ENCODE measurements at regions not wholly inside any gene's neighbourhood (a gene's known extent, or its start where the extent isn't known, plus 50 kb on each side); places are given as distances from the start of the nearest gene placed in this dataset.
A peak's percentile ranks its signal among the peaks of the same experiment; 100 is the strongest.
"Not testable (repeated sequence)": the region's sequence is repeated elsewhere in the genome, so short reads cannot be mapped to it uniquely, and the experiment has no call there.

GRCh38 chr11:96865020-96865419 lies 475.2 kb downstream of the JRKL start:
- no peak for DNase-seq (ENCODE audit: low read depth in 2 of 2)
- TF ChIP-seq, protein P1, sequence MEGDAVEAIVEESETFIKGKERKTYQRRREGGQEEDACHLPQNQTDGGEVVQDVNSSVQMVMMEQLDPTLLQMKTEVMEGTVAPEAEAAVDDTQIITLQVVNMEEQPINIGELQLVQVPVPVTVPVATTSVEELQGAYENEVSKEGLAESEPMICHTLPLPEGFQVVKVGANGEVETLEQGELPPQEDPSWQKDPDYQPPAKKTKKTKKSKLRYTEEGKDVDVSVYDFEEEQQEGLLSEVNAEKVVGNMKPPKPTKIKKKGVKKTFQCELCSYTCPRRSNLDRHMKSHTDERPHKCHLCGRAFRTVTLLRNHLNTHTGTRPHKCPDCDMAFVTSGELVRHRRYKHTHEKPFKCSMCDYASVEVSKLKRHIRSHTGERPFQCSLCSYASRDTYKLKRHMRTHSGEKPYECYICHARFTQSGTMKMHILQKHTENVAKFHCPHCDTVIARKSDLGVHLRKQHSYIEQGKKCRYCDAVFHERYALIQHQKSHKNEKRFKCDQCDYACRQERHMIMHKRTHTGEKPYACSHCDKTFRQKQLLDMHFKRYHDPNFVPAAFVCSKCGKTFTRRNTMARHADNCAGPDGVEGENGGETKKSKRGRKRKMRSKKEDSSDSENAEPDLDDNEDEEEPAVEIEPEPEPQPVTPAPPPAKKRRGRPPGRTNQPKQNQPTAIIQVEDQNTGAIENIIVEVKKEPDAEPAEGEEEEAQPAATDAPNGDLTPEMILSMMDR (IDR thresholded peaks at IDR 0.05; ENCODE audit: low read depth, low read length): no peak
- no peak overlapping the region for H3K4me3 ChIP-seq (replicated peaks in 1 of 2; ENCODE audit: low read depth in 2 of 2, low read length in 2 of 2)

DNA sequence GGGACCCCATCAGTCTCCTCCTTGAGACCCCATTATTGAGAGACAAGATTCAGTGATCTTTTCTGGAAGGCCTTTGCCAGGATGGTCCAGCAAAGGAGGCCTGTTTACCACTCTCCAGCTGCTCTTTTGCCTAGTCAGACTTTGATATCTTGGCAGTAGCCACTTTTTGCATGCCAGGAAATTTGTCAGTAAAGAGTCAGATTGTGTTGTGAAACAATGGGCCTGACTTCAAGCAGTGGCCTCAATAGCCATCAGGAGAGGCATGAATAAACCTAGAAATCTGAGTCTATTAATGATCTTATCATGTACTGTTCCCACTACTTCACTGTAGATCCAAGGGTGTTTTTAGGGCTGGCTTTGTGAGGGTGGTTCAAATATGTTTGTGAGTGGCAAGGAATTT lies 479.4 kb downstream of the JRKL start:
- DNase-seq (ENCODE audit: low read depth in 2 of 2): peak; percentile 77 to 90
- no peak overlapping the region for H3K4me3 ChIP-seq (replicated peaks in 1 of 2; ENCODE audit: low read depth in 2 of 2, low read length in 2 of 2)
- TF ChIP-seq, protein P1 (IDR thresholded peaks at IDR 0.05; ENCODE audit: low read depth, low read length): no peak

DNA sequence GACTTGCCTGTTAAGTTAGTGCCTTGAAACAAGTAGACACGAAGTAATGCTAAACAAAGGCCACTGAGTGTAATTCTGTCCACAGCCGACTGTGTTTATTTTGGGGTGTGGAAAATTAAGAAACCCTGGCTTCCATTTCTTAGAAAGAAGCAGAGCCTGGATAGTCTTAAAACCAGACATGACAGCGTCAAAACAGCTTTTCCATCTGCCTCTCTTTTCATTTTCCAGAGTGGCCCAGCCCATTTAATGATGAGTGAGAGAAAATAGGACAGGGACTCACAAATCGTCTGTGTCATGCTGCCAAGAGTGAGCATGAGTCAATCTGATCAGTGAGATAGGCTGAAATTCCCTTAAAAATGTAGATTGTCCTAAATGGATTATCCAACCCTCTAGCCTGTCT lies 485.9 kb downstream of the JRKL start:
- TF ChIP-seq, protein P1 (IDR thresholded peaks at IDR 0.05; ENCODE audit: low read depth, low read length): no peak
- no peak overlapping the region for H3K4me3 ChIP-seq (replicated peaks in 1 of 2; ENCODE audit: low read depth in 2 of 2, low read length in 2 of 2)
- DNase-seq (ENCODE audit: low read depth in 2 of 2): no peak

- no peak overlapping the region for H3K4me3 ChIP-seq (replicated peaks in 1 of 2; ENCODE audit: low read depth in 2 of 2, low read length in 2 of 2)
- TF ChIP-seq, protein P1 (IDR thresholded peaks at IDR 0.05; ENCODE audit: low read depth, low read length): no peak
- DNase-seq (ENCODE audit: low read depth in 2 of 2): no peak
These were observed 488.7 kb downstream of the JRKL start for GRCh38 chr11:96878299-96879051.

DNA sequence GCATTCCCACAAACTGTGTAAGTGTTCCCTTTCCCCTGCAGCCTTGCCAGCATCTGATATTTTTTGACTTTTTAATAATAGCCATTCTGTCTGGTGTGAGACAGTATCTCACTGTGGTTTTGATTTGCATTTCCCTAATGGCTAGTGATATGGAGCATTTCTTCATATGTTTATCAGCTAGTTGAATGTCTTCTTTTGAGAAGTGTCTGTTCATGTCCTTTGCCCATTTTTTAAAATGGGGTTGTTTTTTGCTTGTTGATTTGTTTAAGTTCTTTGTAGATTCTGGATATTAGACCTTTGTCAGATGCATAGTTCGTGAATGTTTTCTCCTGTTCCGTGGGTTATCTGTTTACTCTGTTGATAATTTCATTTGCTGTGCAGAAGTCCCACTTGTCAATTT lies 492.8 kb downstream of the JRKL start:
- not testable (repeated sequence) for DNase-seq (ENCODE audit: low read depth in 2 of 2)

GRCh38 chr11:96885405-96885804 lies 495.6 kb downstream of the JRKL start:
- no peak for DNase-seq (ENCODE audit: low read depth in 2 of 2)
- TF ChIP-seq, protein P1 (IDR thresholded peaks at IDR 0.05; ENCODE audit: low read depth, low read length): no peak

More for the DNA sequence above, 492.8 kb downstream of the JRKL start:
- not testable (repeated sequence) for H3K4me3 ChIP-seq (replicated peaks in 1 of 2; ENCODE audit: low read depth in 2 of 2, low read length in 2 of 2)

GRCh38 chr11:96885912-96886311 lies 496.1 kb downstream of the JRKL start:
- DNase-seq (ENCODE audit: low read depth in 2 of 2): no peak
- TF ChIP-seq, protein P1 (IDR thresholded peaks at IDR 0.05; ENCODE audit: low read depth, low read length): no peak
- no peak overlapping the region for H3K4me3 ChIP-seq (replicated peaks in 1 of 2; ENCODE audit: low read depth in 2 of 2, low read length in 2 of 2)

More at GRCh38 chr11:96885405-96885804, 495.6 kb downstream of the JRKL start:
- H3K4me3 ChIP-seq (replicated peaks in 1 of 2; ENCODE audit: low read depth in 2 of 2, low read length in 2 of 2): no peak overlapping the region
